ENCODE measurements at regions not wholly inside any gene's neighbourhood (a gene's known extent, or its start where the extent isn't known, plus 50 kb on each side); places are given as distances from the start of the nearest gene placed in this dataset.

GRCh38 chr12:100675432-100675831 lies 101.9 kb downstream of the GAS2L3 start:
- no peak for TF ChIP-seq TAF15 (IDR thresholded peaks at IDR 0.05; ENCODE audit: low read depth, low read length)
- no peak for TF ChIP-seq NFXL1 (CRISPR knock-in tag; IDR thresholded peaks at IDR 0.05)
- no peak for TF ChIP-seq POLR2AphosphoS5 (IDR thresholded peaks at IDR 0.05; ENCODE audit: control insufficient read depth, insufficient read depth, low read depth, low read length)
- TF ChIP-seq ZKSCAN8 (CRISPR knock-in tag; IDR thresholded peaks at IDR 0.05), result no peak
- TF ChIP-seq REST (IDR thresholded peaks at IDR 0.05; ENCODE audit: borderline replicate concordance), result no peak
- no peak for TF ChIP-seq REST (CRISPR knock-in tag; IDR thresholded peaks at IDR 0.05; ENCODE audit: low read depth)
- no peak for TF ChIP-seq CTCF (IDR thresholded peaks at IDR 0.05 in 2 of 3, conservative IDR thresholded peaks at IDR 0.05 in 1 of 3; ENCODE audit: insufficient read depth in 2 of 3, low read depth in 1 of 3, low read length in 3 of 3)
- no peak for TF ChIP-seq ZBTB7A (IDR thresholded peaks at IDR 0.05; ENCODE audit: borderline replicate concordance, control insufficient read depth, low read depth, low read length)

All from K562 (cell line).